NT2/D1 (cell line): ENCODE measurements at regions not wholly inside any gene's neighbourhood (a gene's known extent, or its start where the extent isn't known, plus 50 kb on each side); places are given as distances from the start of the nearest gene placed in this dataset.
"Not testable (repeated sequence)": the region's sequence is repeated elsewhere in the genome, so short reads cannot be mapped to it uniquely, and the experiment has no call there.

Source experiments
- DNase-seq: peaks from one replicate; pipeline ENCODE4 v3.0.0-alpha.2; 2011; ENCODE audit warnings: low read depth, low spot score
- H3K27me3 ChIP-seq: 2 replicates; pipeline ENCODE4 v1.6.0; 2011; ENCODE audit warnings: mild to moderate bottlenecking; ENCODE audit not compliant: insufficient read length, insufficient read depth
- H3K36me3 ChIP-seq: 2 replicates; pipeline ENCODE4 v1.6.1; 2011; ENCODE audit warnings: mild to moderate bottlenecking, low read length, mixed read lengths; ENCODE audit not compliant: insufficient read depth, insufficient read length
- H3K4me1 ChIP-seq: 2 replicates; pipeline ENCODE4 v1.5.1; 2011; ENCODE audit not compliant: insufficient read depth, insufficient read length
- H3K4me3 ChIP-seq: 2 replicates; pipeline ENCODE4 v1.5.1; 2011; ENCODE audit warnings: low read depth; ENCODE audit not compliant: insufficient read length
- H3K9ac ChIP-seq: 2 replicates; pipeline ENCODE4 v1.6.0; 2011; ENCODE audit warnings: low read depth; ENCODE audit not compliant: insufficient read length
- H3K9me3 ChIP-seq: 2 replicates; pipeline ENCODE4 v1.5.1; 2011; ENCODE audit warnings: mild to moderate bottlenecking, low read length; ENCODE audit not compliant: insufficient read depth

DNA sequence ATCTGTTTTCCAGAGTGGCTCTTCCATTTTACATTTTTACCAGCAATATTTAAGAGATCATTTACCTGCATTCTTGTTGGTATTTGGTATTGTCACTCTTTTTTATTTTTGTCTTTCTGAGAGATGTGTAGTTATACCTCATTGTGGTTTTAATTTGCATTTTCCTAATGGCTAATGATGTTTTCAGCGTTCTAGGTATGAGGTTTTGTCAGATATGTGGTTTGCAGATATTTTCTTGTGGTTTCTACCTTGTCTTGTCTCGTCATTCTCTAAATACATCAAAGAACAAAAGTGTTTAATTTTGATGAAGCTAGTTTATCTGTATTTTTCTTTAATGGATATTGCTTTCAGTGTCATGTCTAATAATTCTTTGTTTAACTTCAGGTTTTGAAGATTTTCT lies 110.9 kb upstream of the PLGLB1 start:
- DNase-seq, H3K4me1 ChIP-seq, H3K27me3 ChIP-seq, H3K9ac ChIP-seq, H3K36me3 ChIP-seq, H3K4me3 ChIP-seq, H3K9me3 ChIP-seq: not testable (repeated sequence)

DNA sequence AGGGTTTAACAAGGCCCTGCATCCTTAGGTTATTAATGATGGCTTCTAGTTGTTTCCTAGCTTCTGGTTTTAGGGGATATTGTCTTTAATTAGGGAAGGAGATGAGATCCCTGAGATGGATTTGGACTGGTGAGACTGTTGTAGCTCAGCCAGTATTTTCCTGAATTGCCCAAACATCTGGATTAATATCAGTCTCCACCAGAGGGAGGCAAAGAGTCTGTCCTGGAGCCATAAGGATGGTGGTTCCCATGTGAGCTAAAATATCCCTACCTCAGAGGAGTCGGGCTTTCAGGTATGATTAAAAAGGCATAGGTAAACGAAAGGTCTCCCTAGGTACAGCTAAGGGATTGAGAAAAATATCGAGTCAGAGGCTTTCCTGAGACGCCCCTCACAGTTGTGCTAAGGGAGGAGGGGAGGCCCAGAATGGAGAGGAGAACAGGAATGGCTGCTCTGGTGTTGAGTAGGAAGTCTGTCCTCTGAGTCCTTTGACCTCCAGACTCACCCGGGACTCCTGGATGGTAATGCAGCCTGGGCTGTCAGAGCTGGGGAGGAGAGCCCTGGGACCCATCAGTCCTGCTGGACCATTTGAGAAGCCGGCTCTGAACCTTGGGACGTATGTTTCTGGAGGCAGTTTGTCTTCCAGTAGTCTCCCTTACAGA lies 130.3 kb upstream of the PLGLB1 start:
- not testable (repeated sequence) for H3K9me3 ChIP-seq, DNase-seq, H3K4me1 ChIP-seq, H3K36me3 ChIP-seq, H3K4me3 ChIP-seq, H3K27me3 ChIP-seq, H3K9ac ChIP-seq

DNA sequence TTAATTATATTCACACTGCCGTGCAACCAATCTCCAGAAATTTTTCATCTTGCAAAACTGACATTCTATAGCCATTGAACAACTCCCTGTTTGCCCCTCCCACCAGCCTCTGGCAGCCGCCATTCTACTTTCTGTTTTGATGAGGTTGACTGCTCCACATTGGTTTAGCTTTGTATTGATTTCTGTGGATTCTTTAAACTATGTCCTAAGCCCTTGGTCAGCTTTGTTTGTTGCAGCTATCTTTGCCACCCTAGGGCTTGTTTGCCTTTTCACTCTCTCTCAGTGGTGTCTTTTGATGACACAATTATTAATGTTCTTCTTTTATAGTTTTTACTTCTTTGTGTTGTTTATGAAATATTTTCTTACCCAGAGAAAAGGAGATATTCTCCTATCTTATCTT lies 152.8 kb upstream of the PLGLB1 start:
- not testable (repeated sequence) for H3K27me3 ChIP-seq, DNase-seq, H3K9me3 ChIP-seq, H3K36me3 ChIP-seq, H3K4me1 ChIP-seq, H3K9ac ChIP-seq, H3K4me3 ChIP-seq

DNA sequence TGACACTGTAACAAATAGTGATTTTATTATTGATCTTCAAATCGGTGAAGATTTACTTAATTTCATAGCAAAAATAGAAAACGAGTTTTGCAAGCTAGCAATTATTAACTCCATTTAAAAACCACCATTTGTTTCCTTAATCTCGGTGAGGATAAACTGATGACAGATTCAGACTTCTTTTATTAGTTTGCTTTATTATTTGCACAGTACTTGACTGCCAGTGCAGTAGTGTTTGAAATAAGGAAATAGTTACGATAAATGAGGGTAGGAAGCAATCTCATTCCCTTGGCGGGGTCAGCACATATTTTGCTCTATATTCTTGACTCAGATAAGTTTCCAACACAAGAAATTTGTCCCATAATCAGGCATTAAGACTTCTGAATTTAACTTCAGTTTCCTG lies 161.7 kb upstream of the PLGLB1 start:
- H3K9me3 ChIP-seq, H3K36me3 ChIP-seq, DNase-seq, H3K4me1 ChIP-seq, H3K9ac ChIP-seq, H3K4me3 ChIP-seq, H3K27me3 ChIP-seq: not testable (repeated sequence)

DNA sequence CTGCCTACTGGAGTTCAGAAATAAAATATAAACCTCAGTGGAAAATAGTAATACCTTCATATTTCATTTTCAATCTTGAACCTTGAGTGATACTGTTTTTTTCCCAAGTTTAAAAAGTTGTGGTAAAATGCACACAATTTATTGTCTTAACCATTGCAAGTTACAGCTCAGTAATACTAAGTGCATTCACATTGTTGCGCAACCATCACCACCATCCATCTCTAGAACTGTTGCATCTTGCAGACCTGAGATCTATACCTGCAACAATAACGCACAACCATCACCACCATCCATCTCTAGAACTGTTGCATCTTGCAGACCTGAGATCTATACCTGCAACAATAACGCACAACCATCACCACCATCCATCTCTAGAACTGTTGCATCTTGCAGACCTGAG lies 162.6 kb upstream of the PLGLB1 start:
- H3K27me3 ChIP-seq, DNase-seq, H3K9ac ChIP-seq, H3K9me3 ChIP-seq, H3K4me3 ChIP-seq, H3K36me3 ChIP-seq, H3K4me1 ChIP-seq: not testable (repeated sequence)

DNA sequence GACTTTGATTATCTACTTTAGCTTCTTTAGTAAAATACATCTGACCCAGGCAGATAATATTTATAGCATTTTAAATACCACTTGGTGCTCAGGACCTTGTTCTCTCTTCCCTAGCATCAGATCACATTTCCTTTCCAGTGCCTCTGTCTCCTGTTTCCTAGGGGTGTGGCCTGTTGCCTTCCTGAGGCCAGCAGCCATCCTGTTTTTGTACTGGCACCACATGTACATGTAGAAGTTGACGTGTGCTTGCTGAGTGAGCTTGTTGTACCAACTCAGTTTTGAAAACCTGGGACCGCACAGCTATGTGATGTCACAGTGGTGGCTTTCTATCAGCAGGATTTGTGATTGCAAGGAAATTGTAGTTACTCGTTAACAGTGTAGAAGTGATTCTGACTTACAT lies 167.6 kb upstream of the PLGLB1 start:
- H3K4me3 ChIP-seq, H3K36me3 ChIP-seq, H3K9ac ChIP-seq, H3K9me3 ChIP-seq, H3K4me1 ChIP-seq, H3K27me3 ChIP-seq, DNase-seq: not testable (repeated sequence)

DNA sequence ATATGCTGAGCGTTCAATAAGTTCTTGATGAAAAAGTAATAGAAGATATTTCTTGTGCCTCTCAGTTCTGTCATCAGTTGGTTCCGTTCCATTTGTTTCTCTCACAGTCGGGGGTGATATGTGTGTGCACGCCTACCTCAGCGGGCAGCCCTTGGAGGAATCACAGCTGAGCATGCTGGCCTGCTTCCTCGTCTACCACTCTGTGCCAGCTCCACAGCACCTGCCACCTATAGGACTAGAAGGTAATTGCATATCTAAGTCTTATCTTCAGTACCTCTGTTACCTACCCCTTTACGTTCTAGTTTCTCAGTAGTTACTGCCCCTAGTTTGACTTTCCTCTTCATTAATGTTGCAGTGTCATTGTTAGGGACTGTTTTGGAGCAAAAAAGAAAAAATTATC lies 171.7 kb upstream of the PLGLB1 start:
- not testable (repeated sequence) for H3K4me3 ChIP-seq, H3K4me1 ChIP-seq, H3K36me3 ChIP-seq, H3K9me3 ChIP-seq, H3K9ac ChIP-seq, H3K27me3 ChIP-seq, DNase-seq

DNA sequence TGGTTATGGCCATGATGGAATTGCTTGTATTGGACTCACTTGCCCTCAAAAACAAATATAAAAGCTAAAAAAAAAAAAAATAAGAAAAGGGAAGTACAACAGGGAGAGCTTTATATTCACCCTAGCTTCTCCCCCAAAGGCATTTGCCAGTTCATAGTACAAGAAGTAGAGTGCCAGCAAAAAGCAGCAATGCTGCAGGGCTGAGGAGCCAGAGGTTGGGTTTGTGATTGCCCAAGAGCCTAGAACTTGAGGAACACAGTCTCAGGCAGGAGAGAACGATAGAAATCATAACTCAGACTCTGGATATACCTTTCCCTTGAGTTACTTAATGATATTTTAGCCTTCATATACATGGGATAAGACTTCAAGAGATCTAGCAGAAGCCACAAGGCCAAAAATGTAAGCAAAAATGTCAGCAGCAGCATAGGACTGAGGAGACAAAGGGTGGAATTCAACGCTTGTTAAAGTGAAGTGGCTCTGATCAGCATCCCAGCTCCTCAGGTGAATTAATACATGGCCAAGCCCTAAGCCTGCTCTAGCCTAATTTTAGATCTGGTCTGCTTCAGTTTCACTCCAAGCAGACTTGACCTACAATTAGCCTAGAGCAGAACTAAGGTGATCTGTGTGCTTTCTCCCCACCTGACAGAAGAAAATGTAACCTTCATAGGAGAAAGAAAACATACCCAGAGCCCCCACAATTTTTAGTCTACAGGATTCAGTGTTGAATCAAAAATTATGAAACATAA lies 172.8 kb upstream of the PLGLB1 start:
- not testable (repeated sequence) for H3K27me3 ChIP-seq, DNase-seq, H3K36me3 ChIP-seq, H3K9me3 ChIP-seq, H3K9ac ChIP-seq, H3K4me3 ChIP-seq, H3K4me1 ChIP-seq

DNA sequence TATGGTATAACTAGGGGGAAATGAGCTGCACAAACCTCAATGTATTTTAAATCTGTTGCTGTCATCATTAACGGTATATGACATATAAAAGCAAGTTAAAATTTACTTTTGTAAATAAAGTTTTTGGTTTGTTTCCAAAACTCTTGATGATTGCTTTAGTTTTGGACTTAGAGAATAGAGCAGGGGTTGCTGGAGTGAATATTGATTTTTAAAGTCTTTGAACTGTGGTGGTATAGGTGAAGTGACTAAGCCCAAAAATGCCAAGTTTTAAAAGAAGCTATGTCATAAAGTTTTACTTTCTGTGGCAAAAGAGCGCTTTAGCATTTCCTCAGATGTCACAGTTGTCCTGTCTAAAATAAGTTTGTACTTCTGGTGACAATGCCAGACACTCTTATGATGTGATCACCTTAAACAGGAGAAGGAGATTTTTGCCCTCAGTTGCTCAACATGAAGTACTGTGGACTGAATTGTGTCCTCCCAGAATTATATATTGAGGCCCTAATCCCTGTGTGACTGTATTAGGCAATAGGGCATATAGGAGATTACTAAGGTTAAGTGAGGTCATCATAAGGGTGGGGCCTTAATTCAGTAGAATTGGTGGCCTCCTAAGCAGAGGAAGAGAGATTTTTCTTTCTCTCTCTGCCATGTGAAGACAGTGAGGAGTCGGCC lies 175.2 kb upstream of the PLGLB1 start:
- not testable (repeated sequence) for H3K9me3 ChIP-seq, H3K4me1 ChIP-seq, H3K36me3 ChIP-seq, H3K27me3 ChIP-seq, H3K4me3 ChIP-seq, DNase-seq, H3K9ac ChIP-seq

DNA sequence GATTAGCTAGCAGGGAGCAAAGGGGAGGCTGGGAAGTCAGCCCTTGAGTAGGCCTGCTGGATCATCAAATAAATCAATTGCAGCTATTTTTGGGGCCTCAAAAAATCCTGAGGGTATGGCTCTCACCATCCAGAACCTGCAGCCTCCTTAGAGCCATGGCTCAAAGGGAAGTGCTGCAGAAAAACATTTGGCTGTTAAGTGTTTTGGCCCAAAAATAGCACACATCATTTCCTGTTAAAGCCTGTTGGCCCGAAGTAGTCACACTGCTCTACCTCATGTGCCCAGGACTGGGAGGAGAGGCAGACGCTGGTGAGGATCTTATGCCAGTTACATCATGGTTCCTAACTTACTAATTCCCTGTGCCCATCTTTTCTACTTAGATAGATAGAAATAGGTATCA lies 176.8 kb upstream of the PLGLB1 start:
- not testable (repeated sequence) for H3K9me3 ChIP-seq, H3K9ac ChIP-seq, DNase-seq, H3K4me3 ChIP-seq, H3K4me1 ChIP-seq, H3K27me3 ChIP-seq, H3K36me3 ChIP-seq

DNA sequence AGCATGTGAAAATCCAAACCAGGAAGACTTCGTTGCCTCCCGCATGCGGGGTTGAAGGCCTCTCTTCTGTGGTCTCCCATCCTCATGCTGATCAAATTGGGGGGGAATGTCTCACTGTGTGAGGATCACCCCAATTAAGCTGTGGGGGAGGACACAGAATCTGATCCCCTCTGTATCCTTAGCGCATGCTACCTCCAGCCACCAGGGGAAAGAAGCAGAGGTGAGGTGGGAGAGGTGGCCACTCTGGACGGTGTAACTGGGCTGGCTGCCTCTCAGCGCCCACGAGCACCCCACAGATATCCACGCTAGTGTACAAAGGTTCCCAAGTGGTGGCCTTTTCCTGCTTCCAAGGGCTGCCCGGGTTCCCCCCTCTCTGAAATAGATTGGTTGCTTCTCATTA lies 177.6 kb upstream of the PLGLB1 start:
- H3K36me3 ChIP-seq, H3K27me3 ChIP-seq, H3K9me3 ChIP-seq, DNase-seq, H3K4me3 ChIP-seq, H3K9ac ChIP-seq, H3K4me1 ChIP-seq: not testable (repeated sequence)

DNA sequence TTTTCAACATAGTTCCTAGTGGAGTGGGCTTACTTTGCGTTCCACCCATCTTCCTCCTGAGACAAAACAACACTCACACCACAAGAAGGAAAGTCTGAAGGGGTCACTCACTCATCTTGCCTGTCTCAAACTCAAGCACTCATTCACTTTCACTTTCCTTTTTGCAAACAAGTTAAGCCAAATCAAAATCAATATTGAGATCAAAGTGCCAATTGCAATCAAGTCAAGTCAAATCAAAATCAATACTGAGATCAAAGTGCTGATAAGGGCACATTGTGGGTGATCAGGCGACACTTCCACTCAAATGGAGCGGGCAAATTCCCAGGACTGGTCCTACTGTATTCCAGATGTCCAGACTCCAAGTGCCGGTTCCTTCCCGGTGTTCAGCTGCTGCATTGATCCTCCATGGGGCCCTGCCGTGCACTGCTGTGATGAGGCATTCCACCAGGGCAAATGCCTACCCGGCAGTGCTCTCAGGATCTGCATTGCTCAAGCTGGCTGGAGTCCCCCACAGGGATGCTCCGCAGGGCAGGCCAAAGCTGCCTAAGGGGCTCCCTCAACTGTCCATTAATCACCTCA lies 183.0 kb upstream of the PLGLB1 start:
- not testable (repeated sequence) for H3K9me3 ChIP-seq, H3K36me3 ChIP-seq, H3K4me3 ChIP-seq, H3K4me1 ChIP-seq, H3K9ac ChIP-seq, H3K27me3 ChIP-seq, DNase-seq
